ENCODE measurements at regions not wholly inside any gene's neighbourhood (a gene's known extent, or its start where the extent isn't known, plus 50 kb on each side); places are given as distances from the start of the nearest gene placed in this dataset.
A peak's percentile ranks its signal among the peaks of the same experiment; 100 is the strongest.

GRCh38 chr1:244197851-244198375 is 146.8 kb downstream of the ZBTB18 start:
- no peak for DNase-seq

GRCh38 chr1:244199902-244200301 is 148.8 kb downstream of the ZBTB18 start:
- no peak for DNase-seq

- no peak for DNase-seq
Measured at GRCh38 chr1:244200596-244200995, 149.5 kb downstream of the ZBTB18 start.

GRCh38 chr1:244201750-244202149 is 150.7 kb downstream of the ZBTB18 start:
- no peak for DNase-seq

- DNase-seq: no peak
Measured at GRCh38 chr1:244204004-244204403, 152.9 kb downstream of the ZBTB18 start.

GRCh38 chr1:244205171-244205570 is 154.1 kb downstream of the ZBTB18 start:
- no peak for DNase-seq

- DNase-seq: no peak
Measured at GRCh38 chr1:244205906-244206305, 154.8 kb downstream of the ZBTB18 start.

GRCh38 chr1:244207042-244207934 is 156.2 kb downstream of the ZBTB18 start:
- no peak for DNase-seq

- no peak for DNase-seq
Measured at GRCh38 chr1:244207935-244208244, 156.8 kb downstream of the ZBTB18 start.

GRCh38 chr1:244209955-244210354 is 158.9 kb downstream of the ZBTB18 start:
- DNase-seq: peak in 1 of 2 donors; percentile 20

GRCh38 chr1:244210884-244211558 is 159.9 kb downstream of the ZBTB18 start:
- DNase-seq: no peak

- no peak for DNase-seq
Measured at GRCh38 chr1:244211559-244211944, 160.5 kb downstream of the ZBTB18 start.

GRCh38 chr1:244212219-244212618 is 161.1 kb downstream of the ZBTB18 start:
- DNase-seq: no peak

- DNase-seq: no peak
Measured at GRCh38 chr1:244212797-244213475, 161.9 kb downstream of the ZBTB18 start.

GRCh38 chr1:244214009-244214967 is 163.2 kb downstream of the ZBTB18 start:
- peak in 1 of 2 donors; percentile 36 for DNase-seq

GRCh38 chr1:244216836-244217235 is 165.8 kb downstream of the ZBTB18 start:
- DNase-seq: no peak

- DNase-seq: no peak
Measured at GRCh38 chr1:244217711-244218110, 166.6 kb downstream of the ZBTB18 start.

GRCh38 chr1:244218220-244218619 is 167.1 kb downstream of the ZBTB18 start:
- DNase-seq: no peak

GRCh38 chr1:244219149-244219548 is 168.1 kb downstream of the ZBTB18 start:
- no peak for DNase-seq

GRCh38 chr1:244219802-244220201 is 168.7 kb downstream of the ZBTB18 start:
- no peak for DNase-seq

GRCh38 chr1:244220410-244220809 is 169.3 kb downstream of the ZBTB18 start:
- DNase-seq: no peak

GRCh38 chr1:244221991-244222390 is 170.9 kb downstream of the ZBTB18 start:
- DNase-seq: no peak
